ENCODE measurements at regions not wholly inside any gene's neighbourhood (a gene's known extent, or its start where the extent isn't known, plus 50 kb on each side); places are given as distances from the start of the nearest gene placed in this dataset.

DNA sequence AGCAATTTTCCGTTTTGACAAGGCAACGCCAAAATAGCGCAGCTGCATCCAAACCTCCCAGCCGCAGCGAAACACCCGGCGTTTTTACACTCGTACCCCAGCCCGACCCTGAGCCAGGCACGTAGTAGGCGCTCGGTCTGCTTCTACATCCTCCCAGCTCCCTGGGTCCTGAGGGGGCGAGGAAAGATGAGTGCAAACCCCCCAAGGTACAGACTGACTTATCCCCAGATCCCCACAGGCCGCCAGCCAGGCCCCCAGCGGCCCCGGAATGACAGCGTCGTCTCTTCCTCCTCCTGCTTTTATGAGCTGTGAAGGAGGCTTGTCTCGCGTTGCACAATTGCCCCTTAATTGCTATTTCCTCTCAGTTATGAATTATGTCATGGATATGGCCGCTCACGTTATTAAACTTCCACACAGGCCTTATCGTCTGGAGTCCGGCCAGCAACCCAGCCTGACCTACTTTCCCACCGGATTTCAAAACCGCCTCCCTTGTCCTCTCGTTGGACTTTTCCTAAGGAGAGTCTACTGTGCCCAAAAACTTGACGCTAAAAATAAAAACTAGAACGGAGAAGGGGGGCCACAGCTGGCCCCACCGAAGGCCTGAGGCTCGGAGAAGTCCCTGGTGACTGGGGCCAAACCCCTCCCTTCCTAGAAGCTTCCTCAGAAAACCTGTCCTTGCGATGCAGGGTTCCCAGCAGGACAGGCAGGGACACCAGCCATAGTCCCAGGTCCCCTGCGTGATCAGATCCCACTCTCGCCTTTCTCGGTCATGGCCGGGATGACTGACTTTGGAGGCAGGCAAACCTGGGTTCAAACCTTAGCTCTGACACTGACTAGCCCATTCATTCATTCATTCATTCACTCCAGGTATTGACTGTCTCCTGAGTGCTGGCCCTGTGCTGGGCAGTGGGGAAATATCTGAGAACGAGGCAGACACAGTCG, 130.9 kb upstream of the PTPN1 start:
- peak; percentile 81 for DNase-seq

DNA sequence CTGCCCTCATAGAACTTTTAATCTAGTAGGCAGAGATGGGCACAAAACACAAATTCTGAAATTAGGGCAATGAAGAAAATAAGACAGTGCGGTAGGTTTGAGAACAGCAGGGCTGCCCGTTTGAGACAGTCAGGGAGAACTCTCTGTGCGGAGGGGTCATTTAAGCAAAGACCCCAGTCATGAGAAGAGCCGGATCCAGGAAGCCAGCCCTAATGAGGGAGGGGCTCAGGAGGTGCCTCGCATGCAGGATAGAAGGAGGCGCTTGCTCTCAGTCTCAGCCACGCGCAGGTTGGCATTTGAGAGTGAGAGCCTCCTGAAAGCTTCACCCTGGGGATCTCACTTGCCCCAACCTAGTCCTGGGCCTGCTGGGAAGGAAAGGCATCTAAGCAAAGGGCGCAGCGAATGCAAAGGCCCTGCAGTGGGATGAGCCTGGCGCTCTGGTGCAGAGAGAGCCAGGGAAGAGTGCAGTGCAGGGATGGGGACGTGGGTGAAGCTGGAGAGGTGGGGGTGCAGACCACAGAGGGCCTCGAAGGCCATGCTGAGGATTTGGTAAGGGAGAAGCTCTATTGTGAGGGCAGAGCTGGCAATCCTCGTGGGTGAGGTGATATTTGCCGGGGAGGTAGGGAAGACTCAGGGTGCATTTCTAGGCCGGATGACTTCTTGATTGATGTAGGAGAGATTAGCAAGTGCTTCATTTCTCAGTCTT, 130.0 kb upstream of the PTPN1 start:
- no peak for DNase-seq

DNA sequence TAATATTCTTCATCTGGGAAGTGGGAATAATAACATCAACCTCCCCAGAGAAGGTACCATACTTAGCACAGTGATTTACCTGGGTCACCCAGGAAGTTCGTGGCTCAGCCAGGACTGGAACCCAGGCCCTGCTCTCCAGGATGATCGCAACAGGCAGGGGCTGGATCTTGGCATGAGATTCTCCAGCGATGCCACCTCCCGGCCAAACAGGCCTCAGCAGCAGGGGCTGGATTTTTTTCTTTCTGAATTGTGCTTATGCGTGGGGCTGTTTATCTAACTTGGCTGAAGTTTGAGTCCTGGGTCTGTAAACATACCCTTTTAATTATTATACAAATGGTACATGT, 129.5 kb upstream of the PTPN1 start:
- DNase-seq: no peak

DNA sequence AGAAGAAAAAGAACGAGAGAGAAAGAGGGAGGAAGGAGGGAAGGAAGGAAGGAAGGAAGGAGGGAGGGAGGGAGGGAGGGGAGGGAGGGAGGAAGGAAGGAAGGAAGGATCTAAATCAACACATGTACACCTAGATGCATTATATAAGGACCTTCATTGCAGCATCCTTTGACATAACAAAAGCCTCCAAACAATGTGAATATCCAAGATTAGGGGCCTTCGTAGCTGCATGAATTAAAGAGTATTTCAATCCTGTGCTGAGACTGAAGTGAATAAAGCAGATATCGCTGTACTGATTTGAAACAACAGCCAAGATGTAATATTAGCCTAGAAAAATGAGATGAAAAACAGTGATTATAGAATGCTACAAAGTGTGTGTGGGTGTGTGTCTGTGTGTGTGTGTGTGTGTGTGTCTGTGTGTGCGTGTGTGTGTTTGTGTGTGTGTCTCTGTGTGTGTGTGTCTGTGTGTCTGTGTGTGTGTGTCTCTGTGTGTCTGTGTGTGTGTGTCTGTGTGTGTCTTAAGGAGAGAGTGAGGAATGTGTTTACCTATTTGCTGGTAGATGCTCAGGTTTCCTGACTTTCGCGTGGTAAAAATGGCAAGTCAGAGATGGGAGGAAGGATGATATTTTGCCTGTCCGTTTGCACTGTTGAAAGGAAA, 129.0 kb upstream of the PTPN1 start:
- DNase-seq: no peak

DNA sequence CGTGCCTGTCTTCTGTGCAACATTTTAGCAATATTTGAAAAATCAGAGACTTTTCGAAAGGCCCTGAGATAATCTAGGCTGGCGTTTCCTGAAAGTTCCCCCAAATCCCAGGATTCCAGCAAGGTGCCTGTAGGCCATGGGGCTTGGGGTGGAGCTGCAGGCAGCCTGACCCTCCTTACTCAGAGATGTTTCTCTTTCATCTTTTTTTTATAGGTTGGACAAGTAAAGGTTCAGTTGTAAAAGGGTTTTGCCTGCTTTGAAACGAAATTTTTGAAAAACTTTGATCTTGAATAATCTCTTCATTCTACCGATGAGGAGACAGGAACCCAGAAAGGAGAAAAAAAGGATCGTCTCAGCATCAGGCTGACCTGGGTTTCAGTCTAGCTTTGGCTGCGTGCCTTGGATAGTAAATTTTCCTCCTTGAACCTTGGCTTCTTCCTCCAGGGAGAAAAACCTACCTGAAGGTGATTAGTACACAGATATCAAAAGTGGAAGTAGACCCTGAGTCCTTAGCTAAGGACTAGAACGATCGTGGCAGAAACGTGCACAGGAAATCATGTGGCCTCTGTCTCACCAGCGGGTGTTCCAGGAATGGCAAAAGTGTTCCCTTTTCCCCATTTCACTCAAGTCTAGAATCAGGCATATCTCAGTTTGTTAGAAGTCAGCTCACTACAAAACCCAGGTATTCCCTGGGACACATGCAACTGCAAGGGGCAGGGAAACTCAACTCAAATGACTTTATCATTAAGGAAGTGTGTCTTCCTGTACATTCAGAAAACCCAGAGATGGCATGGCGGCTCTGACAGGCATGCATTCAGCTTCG, 128.2 kb upstream of the PTPN1 start:
- no peak for DNase-seq

DNA sequence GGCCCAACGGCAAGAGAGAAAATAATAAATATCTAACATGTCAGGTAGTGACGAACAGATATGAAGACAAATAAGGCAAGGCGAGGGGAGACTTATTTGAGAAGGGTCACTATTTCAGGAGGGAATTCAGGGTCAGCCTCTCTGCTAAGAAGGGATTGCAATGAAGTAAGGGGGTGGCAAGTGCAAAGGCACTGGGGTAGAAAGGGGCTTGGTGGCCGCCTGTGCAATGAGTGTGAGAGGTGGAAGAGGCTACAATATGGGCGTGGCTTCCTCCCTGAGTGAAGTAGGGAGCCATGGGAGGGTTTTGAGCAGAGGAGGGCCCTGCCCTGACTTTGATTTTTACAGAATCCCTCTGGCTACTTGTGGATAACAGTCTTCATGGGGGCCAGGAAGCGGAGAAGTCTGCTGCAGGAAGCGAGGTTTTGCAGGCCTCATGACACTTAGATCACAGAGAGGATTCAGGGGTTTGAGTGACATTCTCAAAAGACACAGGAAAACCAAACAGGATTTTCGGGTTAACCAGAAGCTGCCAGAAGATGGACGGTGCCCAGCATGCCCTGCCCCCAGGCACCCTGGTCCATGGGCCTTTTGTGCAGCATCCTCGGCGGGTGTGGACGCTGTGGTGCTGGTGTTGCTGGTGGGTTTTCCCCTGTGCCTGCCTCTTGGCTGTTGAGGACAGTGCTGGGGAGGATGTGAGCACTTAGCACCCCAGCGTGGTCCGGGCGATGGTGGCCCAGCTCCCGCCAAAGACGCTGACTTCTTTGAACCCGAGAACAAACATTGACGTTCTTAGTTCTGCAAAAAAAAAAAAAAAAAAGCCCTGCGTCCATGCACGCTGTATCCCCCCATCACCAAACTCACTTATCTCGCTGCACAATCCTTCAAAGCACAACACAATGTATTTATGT, 124.2 kb upstream of the PTPN1 start:
- no peak for DNase-seq

DNA sequence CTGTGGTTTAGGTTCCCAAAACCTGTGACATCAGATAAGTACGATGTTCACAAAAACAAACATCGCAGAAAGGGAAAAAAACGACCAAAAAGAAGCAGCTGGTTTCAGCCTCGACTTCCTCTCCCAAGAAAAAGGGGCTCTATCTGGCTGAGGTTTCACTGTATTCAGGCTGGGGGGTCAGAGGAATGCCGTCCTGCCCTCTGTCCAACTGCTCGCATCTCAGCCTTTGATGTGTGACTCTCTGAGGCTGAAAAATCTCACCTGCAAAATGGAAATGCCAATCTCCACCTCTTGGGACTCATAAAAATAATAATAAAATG, 123.6 kb upstream of the PTPN1 start:
- no peak for DNase-seq

DNA sequence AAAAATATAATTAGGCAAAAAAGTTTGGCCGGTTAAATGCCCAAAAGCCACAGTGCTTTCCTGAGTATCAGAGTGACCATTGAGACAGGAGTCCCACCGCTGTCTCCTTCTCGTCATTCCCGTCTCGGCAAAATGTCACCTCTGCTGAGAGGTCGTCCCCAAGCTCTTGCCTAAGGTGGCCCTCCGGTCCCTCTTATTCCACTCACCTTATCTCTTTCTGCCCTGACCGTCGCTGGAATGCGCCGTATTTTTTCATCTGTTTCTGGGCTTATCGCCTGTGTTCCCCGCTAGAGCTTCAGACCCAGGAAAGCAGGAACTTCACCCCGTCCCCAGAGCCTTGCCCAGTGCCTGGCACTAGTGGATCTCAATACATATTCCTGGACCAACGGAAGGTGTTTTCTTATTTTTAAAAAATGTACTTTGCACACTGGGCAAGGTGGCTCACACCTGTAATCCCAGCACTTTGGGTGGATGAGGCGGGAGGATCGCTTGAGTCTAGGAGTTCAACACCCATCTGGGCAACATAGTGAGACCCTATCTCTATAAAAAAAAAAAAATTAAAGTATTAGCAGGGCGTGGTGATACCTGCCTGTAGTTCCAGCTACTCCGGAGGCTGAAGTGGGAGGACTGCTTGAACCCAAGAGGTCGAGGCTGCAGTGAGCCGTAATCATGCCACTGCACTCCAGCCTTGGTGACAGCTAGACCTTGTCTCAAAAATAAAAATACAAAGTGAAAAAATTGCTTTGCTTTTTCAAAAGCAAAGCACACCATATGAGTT, 122.8 kb upstream of the PTPN1 start:
- no peak for DNase-seq

DNA sequence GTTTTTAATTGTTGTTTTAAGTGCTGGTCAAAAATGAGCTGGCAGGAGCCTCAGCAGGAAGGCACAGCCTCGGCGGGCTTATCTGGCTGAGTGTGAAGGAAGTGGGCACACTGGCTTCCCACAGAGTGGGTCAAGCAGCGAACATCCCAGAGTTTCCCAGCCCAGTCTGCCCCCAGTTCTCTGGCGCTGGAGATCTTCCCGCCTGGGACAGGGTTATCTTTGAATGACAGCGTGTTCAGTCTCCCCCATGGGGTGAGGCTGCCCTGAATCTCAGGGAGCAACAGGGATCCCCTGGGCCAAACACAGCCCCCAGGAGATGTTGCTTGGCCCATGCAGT, 122.2 kb upstream of the PTPN1 start:
- DNase-seq: no peak

DNA sequence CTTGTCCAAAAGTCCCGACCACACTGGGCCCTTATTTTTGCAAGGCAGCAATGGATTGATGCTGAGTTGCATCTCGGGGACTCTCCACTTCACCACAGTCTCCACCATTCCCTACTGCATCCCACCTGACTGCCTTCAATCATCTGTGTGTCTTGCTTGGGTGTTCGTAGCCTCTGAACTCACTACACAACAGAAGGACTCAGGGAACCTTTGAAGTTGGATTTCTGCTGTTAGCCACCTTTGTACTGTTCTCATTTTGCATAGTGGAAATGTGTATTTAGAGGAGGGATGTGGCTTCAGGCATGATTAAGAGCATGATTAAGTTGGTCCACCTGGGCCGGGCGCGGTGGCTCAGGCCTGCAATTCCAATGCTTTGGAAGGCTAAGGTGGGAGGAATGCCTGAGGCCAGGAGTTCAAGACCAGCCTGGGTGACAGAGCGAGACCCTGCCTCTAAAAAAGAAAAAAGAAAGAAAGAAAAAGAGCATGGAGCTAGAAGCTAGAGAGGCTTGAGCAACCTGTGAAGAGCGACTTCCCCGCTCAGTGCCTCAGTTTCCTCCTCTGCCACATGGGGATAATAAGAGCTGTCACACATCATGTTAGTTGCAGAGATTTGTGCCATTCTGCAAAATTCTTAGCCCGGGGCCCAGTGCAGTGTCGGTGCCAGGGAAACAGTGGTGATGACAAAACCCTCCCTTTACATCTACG, 121.3 kb upstream of the PTPN1 start:
- DNase-seq: no peak

DNA sequence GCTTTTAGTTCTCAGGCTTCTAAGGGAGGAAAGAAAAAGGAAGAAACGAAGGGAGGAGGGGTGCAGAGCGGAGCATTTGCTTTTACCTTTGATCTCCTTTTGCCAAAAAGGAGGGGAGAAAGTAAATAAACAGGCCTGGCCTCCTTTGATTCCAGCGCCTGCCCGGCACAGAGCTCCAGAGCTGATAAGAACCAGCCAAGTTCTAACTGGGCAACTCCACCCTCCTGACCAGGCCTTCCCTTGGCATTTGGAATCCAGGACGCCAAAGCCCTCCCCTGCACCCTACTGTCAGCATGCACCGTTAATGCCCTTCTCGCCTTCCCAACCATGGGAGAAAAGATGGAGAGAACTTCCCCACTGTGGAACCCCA, 120.8 kb upstream of the PTPN1 start:
- DNase-seq: no peak

DNA sequence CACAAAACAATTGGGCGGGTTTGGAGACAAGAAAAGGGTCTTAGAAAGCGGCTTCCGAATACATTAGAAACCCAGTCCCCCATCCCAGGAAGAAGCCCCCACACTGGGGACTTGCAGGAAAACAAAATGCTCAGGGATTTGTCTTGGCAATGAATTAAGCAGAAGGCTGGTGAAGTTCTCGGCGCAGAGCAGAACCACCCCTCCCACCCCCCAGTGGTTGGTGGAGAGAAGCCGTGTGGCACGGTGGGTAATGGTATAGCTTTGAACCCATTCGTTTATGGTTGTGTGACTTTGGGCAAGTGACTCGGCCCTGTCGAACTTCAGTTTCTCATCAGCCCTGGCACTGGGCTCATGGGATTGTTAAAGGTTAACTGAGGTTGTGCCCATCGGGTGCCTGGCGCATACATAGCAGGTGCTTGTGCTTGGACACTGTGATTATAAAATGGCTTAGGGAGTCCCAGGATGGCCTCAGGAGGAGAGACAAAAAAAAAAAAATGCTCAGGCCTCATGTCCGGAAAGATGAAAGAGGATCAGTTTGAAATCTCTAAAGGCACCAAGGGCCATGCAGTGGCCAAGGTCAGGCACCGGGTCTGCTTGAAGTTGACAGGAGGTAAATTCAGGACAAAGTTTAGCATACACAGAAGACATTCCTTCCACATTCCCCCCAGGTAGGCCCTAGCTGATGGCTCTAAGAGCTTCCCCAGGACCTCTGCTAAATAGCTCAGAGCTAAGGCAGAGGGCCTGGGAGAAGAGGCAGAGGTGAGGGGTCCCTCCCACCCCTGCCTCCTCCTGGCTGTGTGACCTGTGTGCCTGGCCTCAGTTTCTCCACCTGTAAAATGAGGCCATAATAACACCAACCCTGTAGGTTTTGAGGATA, 120.1 kb upstream of the PTPN1 start:
- no peak for DNase-seq

DNA sequence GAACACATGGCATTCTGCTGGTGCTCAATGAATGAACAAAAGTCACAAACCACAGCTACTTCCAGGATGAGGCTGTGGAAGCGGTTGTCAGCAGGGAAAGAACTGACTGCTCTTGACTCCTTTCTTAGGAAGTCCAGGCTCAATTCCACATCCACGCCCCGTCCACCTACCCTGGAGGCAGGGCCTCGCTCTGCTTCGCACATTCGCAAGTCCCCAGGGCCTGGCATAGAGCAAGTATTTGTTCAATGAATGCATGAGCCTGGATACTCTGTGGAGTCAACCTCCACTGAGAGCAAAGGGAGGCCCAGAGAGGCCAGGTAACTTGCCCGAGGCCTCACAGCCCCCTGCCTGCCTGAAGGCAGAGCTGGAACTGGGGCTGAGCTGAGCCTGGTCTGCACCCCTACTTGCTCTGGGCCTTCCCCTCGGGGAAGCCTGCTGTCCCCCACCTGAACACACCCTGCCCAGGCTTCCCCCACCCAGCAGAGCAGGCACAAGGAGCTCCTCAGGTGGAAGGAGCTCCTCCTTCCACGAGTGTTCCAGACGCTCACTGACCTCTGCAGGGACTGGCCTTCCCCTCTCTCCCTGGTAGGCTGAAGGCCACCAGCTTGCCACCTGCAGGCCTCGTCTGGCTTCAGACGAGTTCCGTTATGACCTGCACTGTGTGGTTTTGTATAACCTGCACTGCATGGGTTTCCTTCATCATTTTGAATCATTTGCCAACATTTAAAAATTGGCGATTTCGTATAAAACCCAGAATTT, 119.3 kb upstream of the PTPN1 start:
- DNase-seq: no peak

DNA sequence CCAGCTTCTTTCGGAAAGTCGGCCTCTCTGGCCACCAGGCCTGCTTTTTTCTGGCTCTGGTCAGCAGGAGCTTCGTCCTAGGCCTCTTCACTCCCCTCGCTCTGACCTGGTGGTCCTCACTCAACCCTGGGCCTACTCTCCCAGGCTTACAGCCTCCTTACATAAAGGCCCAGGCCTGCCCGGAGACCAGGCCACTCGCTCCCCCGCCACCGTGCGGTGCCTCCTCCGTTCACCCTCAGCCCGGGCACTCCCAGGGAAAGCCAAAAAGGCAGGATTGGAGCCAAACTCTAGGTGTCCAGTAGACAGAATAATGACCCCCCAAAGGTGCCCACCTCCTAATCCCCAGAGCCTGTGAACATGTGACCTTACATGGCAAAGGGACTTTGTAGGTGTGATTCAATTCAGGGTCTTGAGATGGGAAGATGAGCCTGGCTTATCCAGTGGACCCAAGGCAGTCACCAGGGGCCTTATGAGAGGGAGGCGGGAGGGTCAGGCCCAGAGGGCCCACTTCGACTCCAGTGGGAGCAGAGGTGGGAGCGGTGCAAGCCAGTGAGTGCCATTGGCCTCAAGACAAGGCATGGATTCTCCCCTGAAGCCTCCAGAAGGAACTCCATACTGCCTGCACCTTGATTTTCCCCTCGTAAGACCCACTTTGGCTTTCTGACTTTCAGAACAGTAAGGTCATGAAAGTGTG, 118.6 kb upstream of the PTPN1 start:
- no peak for DNase-seq

DNA sequence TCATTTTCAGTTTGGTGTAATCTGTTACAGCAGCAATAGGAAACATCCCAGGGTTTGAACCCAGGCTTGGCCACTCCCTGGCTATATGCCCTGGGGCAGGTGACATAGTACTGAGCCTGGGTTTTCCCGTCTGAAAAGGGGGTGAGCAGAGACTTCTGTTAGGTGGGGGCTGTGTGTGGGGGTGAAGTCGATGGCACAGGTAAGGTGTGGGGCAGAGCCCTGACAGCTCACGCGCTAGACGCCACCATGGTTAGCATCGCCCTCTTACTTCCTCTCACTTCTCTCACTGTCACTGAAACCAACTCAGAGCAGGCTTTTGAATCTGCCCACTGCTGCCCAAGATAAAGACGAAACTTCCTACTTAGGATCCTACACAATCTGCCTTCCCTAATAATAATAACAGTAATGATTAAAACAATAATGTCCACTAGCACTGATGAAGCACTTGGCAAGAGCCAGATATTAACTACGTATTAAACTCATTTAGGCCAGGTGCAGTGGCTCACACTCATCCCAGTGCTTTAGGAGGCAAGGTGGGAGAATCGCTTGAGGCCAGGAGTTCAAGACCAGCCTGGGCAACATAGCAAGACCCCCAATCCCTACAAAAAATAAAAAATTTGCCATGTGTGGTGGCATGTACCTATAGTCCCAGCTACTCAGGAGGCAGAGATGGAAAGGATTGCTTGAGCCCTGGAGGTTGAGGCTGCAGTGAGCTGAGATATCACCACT, 117.9 kb upstream of the PTPN1 start:
- no peak for DNase-seq

DNA sequence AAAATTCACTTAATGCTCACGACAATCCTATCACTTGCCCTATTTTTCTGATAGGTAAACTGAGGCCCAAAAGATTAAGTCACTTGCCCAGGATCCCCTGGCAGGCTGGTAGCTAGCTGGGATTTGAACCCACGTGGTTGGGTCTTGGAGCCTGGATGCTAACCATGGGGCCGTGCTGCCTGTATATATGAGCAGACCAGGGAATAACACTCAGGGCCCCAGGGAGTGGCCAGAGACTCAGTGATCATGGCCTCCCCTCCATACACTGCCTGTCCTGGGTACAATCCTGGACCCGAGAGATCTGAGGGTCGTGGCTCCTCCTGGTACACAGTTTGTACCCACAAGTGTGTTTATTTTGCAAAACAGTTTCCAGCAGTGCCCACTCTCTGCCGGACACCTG, 116.9 kb upstream of the PTPN1 start:
- no peak for DNase-seq

DNA sequence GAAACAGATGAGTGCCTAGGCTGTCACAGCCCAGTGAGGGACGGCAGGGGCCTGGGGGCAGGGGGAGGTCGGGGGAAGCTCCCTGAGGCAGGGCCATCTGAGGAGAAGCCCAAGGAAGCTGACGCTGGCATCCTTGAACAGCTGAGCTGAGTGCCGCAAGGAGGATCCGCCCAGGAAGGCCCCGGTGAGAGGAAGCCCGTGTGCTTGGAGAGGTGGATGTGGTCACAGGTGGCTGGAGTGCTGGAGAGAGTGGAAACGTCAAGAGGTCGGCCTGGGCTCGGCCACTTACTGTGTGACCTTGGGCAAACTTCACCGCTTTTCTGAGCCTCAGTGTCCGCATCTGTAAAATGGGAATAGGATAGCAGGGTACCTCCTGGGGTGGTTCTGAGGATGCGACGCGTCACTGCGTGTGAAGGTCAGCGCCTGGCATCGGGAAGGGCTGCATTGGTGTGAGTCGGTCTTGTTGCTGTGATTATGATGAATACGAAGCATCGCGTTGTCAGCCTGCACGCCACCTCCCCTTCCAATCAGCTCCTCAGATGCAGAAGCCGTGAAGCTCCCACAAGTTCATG, 116.1 kb upstream of the PTPN1 start:
- DNase-seq: no peak
